K562 (cell line): ENCODE measurements at regions not wholly inside any gene's neighbourhood (a gene's known extent, or its start where the extent isn't known, plus 50 kb on each side); places are given as distances from the start of the nearest gene placed in this dataset.

Source experiments
- ATAC-seq: fragments of 200-7000 bp; cut with Tn5 transposase; 3 replicates; pipeline ENCODE4 v1.9.1; 2020; ENCODE audit warnings: moderate library complexity
- BruUV-seq: library from RNA; stranded (reverse); fragments of 400-500 nt; replicated peaks from 2 replicates; lab custom pipeline; 2021; lab: Mats Ljungman, UMichigan
- CTCF ChIA-PET: fragments of 300-600 bp; formaldehyde crosslinking; extraction: SDS; loops from one replicate; lab custom pipeline; 2021; ENCODE audit warnings: low intra/inter-chr PET ratio; lab: Yijun Ruan, JAX
- POLR2A ChIA-PET: fragments of 300-600, 350-650 bp; sonication (Branson Sonifier 250); formaldehyde crosslinking; extraction: SDS; loops from one replicate; lab custom pipeline; 2021; ENCODE audit warnings: antibody characterized with exemption, inconsistent platforms; lab: Yijun Ruan, JAX
- DNase-seq, 4 experiments: peaks; one replicate each; pipeline versions ENCODE4 v3.0.0 to v3.0.0-alpha.2; 2011 to 2018; ENCODE audit warnings: low spot score in 3 of 4, mixed read lengths in 3 of 4; ENCODE audit errors: extremely low read depth in 1 of 4
- FAIRE-seq: peaks from 2 replicates; lab custom pipeline; 2011; peaks lifted over from hg19 to GRCh38; lab: Jason Lieb, UNC
- H2AFZ ChIP-seq: 2 replicates; pipeline ENCODE4 v1.6.0; 2011; ENCODE audit warnings: low read depth, low read length, control low read depth, inconsistent platforms
- H3K27ac ChIP-seq: fragments of 200-600 bp; 3 replicates; pipeline ENCODE4 v1.8.0; 2011; ENCODE audit warnings: low read depth, mild to moderate bottlenecking, control low read depth, inconsistent platforms, low read length, moderate library complexity, mixed read lengths; ENCODE audit errors: extremely low read depth
- H3K27me3 ChIP-seq, 2 experiments: fragments of 300-600 bp in 1 of 2; 2 replicates in 1 of 2; 3 replicates in 1 of 2; pipeline versions ENCODE4 v1.6.0 to v1.8.0; 2011; ENCODE audit warnings: inconsistent platforms in 2 of 2, low read length in 2 of 2, mild to moderate bottlenecking in 1 of 2, mixed read lengths in 1 of 2, moderate library complexity in 1 of 2; ENCODE audit not compliant: control insufficient read depth in 2 of 2, insufficient read depth in 2 of 2
- H3K36me3 ChIP-seq: fragments of 300-600 bp; 3 replicates; pipeline ENCODE4 v1.8.0; 2011; ENCODE audit warnings: mild to moderate bottlenecking, low read length, inconsistent platforms; ENCODE audit not compliant: control insufficient read depth, insufficient read depth
- H3K4me1 ChIP-seq, 2 experiments: fragments of 200-600 bp in 1 of 2; replicated peaks in 1 of 2; 2 replicates in 1 of 2; 3 replicates in 1 of 2; pipeline versions ENCODE4 v1.5.1 to v1.8.0; 2011; ENCODE audit warnings: inconsistent platforms in 2 of 2, low read length in 2 of 2, mild to moderate bottlenecking in 1 of 2, mixed read lengths in 1 of 2, moderate library complexity in 1 of 2; ENCODE audit not compliant: control insufficient read depth in 2 of 2, insufficient read depth in 2 of 2
- H3K4me2 ChIP-seq: 2 replicates; pipeline ENCODE4 v1.6.1; 2011; ENCODE audit warnings: low read length, control low read depth, inconsistent platforms, mixed read lengths; ENCODE audit not compliant: insufficient read depth
- H3K4me3 ChIP-seq: fragments of 200-600 bp; sonication (generic), shearing (Covaris generic); 2 replicates; pipeline ENCODE4 v1.5.1; 2016; ENCODE audit warnings: control low read depth, inconsistent platforms
- H3K79me2 ChIP-seq: fragments of 200-600 bp; 3 replicates; pipeline ENCODE4 v1.8.0; 2011; ENCODE audit warnings: low read length, inconsistent platforms; ENCODE audit not compliant: control insufficient read depth, insufficient read depth
- H3K9ac ChIP-seq, 2 experiments: 2 replicates each; pipeline versions ENCODE4 v1.6.0 to v1.6.1; 2011; ENCODE audit warnings: low read depth in 2 of 2, low read length in 2 of 2, control low read depth in 1 of 2, inconsistent platforms in 1 of 2, mild to moderate bottlenecking in 1 of 2, mixed read lengths in 1 of 2; ENCODE audit not compliant: insufficient read depth in 1 of 2
- H3K9me1 ChIP-seq: one replicate; pipeline ENCODE4 v1.6.0; 2011; ENCODE audit warnings: inconsistent platforms, mild to moderate bottlenecking, low read length, moderate library complexity; ENCODE audit not compliant: control insufficient read depth, insufficient read depth
- H3K9me3 ChIP-seq: replicated peaks from 2 replicates; pipeline ENCODE4 v1.5.1; 2011; ENCODE audit warnings: low read depth, low read length, inconsistent platforms; ENCODE audit not compliant: control insufficient read depth, insufficient read depth
- H4K20me1 ChIP-seq: replicated peaks from 2 replicates; pipeline ENCODE4 v1.6.1; 2011; ENCODE audit warnings: low read length, inconsistent platforms, mixed read lengths; ENCODE audit not compliant: control insufficient read depth, insufficient read depth
- ATF7 ChIP-seq: fragments of 450-650 bp; IDR thresholded peaks from 2 replicates; pipeline ENCODE4 v1.7.1; 2014; ENCODE audit warnings: mild to moderate bottlenecking, moderate library complexity
- BDP1 ChIP-seq: IDR thresholded peaks from 3 replicates; pipeline ENCODE4 v1.6.1; 2011; ENCODE audit not compliant: insufficient read length, insufficient read depth
- BRD9 ChIP-seq: fragments of 450-650 bp; IDR thresholded peaks from 2 replicates; pipeline ENCODE4 v1.6.1; 2018; ENCODE audit warnings: low read depth; ENCODE audit not compliant: partially characterized antibody
- BRF1 ChIP-seq: IDR thresholded peaks from 3 replicates; pipeline ENCODE4 v1.6.1; 2011; ENCODE audit warnings: borderline replicate concordance, mild to moderate bottlenecking; ENCODE audit not compliant: insufficient read length; ENCODE audit errors: extremely low read depth
- EP300 ChIP-seq: IDR thresholded peaks from 2 replicates; pipeline ENCODE4 v1.6.1; 2012; ENCODE audit warnings: low read length, improper control_type of control experiment
- GATA2 ChIP-seq: sonication (generic); formaldehyde crosslinking; IDR thresholded peaks from 2 replicates; pipeline ENCODE4 v1.4.0; 2020; ENCODE audit warnings: mild to moderate bottlenecking, missing genetic modification reagents
- GTF2F1 ChIP-seq: IDR thresholded peaks from 2 replicates; pipeline ENCODE4 v1.6.1; 2011; ENCODE audit warnings: low read depth, low read length, improper control_type of control experiment
- MEIS2 ChIP-seq: fragments of 450-650 bp; IDR thresholded peaks from 2 replicates; pipeline ENCODE4 v1.6.1; 2014; ENCODE audit warnings: mild to moderate bottlenecking; ENCODE audit not compliant: partially characterized antibody
- MTA3 ChIP-seq: fragments of 450-650 bp; formaldehyde crosslinking; IDR thresholded peaks from 2 replicates; pipeline ENCODE4 v1.6.1; 2017; ENCODE audit warnings: mild to moderate bottlenecking, borderline replicate concordance
- TAF15 ChIP-seq: fragments of 200-400 bp; formaldehyde crosslinking; IDR thresholded peaks from 2 replicates; pipeline ENCODE4 v1.6.1; 2017; ENCODE audit warnings: mild to moderate bottlenecking, low read depth, low read length, moderate library complexity
- ZBTB7A ChIP-seq: IDR thresholded peaks from 2 replicates; pipeline ENCODE4 v1.6.1; 2011; ENCODE audit warnings: low read depth, mild to moderate bottlenecking, low read length, moderate library complexity, borderline replicate concordance; ENCODE audit not compliant: control insufficient read depth
- ZEB2 ChIP-seq: fragments of 450-650 bp; IDR thresholded peaks from 2 replicates; pipeline ENCODE4 v1.6.1; 2016
- ZNF253 ChIP-seq: fragments of 250-450 bp; sonication (Bioruptor Pico); conservative IDR thresholded peaks from 2 replicates; pipeline ENCODE4 v1.6.1; 2021; ENCODE audit warnings: mild to moderate bottlenecking
- ZNF431 ChIP-seq: sonication (generic); formaldehyde crosslinking; IDR thresholded peaks from 2 replicates; pipeline ENCODE4 v1.8.0; 2022; ENCODE audit warnings: mild to moderate bottlenecking, missing genetic modification reagents
- ZNF76 ChIP-seq: fragments of 250-450 bp; sonication (Bioruptor Pico); IDR thresholded peaks from 2 replicates; pipeline ENCODE4 v1.4.0; 2020; ENCODE audit warnings: mild to moderate bottlenecking, moderate library complexity, borderline replicate concordance
- WGBS: fragments of 100-300 bp; shearing (Covaris generic); methylation state at CpG from one replicate; pipeline ENCODE4 v1.1.6; 2016; ENCODE audit warnings: low coverage, mixed read lengths; ENCODE audit not compliant: insufficient coverage; ENCODE audit errors: missing lambda C conversion rate; 5-methylcytosine and 5-hydroxymethylcytosine counted together
- in situ Hi-C: fragments of 300-500 bp; cut with MboI; formaldehyde crosslinking; loops from 4 replicates; pipeline ENCODE4 v1.15.0; 2018; ENCODE audit warnings: inconsistent platforms, mixed read lengths
- intact Hi-C: fragments of 100-400 bp; cut with micrococcal nuclease; formaldehyde crosslinking; loops from 2 replicates; pipeline ENCODE4 v1.14.2; 2022
- TF ChIP-seq, protein P1 (sequence below): fragments of 450-650 bp; IDR thresholded peaks from 2 replicates; pipeline ENCODE4 v1.6.1; 2016; ENCODE audit warnings: antibody characterized with exemption
- TF ChIP-seq, protein P2 (sequence below): fragments of 250-450 bp; sonication (Bioruptor Pico); IDR thresholded peaks from 2 replicates; pipeline ENCODE4 v1.4.0; 2020; ENCODE audit warnings: mild to moderate bottlenecking

DNA sequence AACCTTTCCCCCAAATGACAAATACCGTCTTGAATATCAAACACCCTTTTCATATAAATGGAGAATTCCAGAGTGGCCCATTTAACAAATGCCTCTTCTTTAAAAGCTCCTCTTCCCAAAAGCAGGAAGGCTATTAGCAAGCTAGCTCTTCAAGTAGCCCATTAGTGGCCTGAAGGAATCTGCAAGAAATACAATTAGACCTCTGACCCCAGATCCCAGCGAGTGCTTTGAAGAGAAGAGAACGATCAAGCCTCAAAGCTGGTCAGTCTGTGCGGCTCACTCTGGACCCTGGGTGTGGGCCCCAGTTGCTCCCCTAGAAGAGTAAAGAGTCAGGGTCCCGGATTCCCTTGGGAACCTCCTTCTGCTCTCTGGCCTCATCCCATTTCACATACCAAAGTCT, 325.6 kb downstream of the NUAK1 start (continued):
- TF ChIP-seq GTF2F1 (no peak), MEIS2 (no peak)
- TF ChIP-seq, all 486 proteins: peak for 0

DNA sequence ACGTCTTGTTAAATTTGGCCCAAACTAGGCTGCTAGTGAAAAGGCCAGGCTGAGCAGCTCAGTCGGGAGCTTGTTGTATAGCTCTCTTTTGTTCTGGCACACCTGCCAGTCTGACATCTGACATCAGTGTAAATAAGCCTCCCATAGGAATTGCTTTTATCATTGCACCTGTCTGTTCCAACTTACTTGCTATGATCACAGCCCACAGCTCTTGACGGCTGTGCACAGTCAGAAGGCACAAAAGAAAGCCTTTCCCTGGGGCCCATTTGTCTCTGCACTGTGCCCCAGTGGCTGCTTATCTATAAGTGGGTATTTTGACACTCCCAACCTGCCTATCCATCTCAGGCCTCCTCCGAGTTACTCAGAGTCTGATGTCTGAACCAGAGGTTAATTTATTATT, 324.5 kb downstream of the NUAK1 start:
- Histone ChIP-seq H3K9me1 (no peaks in the 10 kb centered on the region), H3K4me2 (no peak overlapping the region), H2AFZ (no peak overlapping the region), H3K27me3 (no peaks in the 10 kb centered on the region; a peak in 1 of 5 replicates), H3K4me3 (no peak overlapping the region), H3K27ac (no peak overlapping the region), H3K4me1 (no peaks in the 10 kb centered on the region), H3K9me3 (no peaks in the 10 kb centered on the region), H3K79me2 (no peaks in the 10 kb centered on the region), H4K20me1 (no peaks in the 10 kb centered on the region), H3K9ac (no peak overlapping the region), H3K36me3 (no peaks in the 10 kb centered on the region)
- TF ChIP-seq GATA2 (no peak), TAF15 (no peak), ZNF253 (no peak), MTA3 (no peak), BRF1 (no peak), ZBTB7A (no peak), ZNF76 (CRISPR knock-in tag) (no peak), EP300 (no peak), ATF7 (no peak), ZNF431 (CRISPR knock-in tag) (no peak), BDP1 (no peak), ZEB2 (no peak), BRD9 (no peak)
- TF ChIP-seq, protein P1, sequence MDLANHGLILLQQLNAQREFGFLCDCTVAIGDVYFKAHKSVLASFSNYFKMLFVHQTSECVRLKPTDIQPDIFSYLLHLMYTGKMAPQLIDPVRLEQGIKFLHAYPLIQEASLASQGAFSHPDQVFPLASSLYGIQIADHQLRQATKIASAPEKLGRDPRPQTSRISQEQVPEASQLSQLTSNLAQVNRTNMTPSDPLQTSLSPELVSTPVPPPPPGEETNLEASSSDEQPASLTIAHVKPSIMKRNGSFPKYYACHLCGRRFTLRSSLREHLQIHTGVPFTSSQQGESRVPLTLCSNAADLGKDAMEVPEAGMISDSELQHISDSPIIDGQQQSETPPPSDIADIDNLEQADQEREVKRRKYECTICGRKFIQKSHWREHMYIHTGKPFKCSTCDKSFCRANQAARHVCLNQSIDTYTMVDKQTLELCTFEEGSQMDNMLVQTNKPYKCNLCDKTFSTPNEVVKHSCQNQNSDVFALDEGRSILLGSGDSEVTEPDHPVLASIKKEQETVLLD: no peak
- TF ChIP-seq, protein P2, sequence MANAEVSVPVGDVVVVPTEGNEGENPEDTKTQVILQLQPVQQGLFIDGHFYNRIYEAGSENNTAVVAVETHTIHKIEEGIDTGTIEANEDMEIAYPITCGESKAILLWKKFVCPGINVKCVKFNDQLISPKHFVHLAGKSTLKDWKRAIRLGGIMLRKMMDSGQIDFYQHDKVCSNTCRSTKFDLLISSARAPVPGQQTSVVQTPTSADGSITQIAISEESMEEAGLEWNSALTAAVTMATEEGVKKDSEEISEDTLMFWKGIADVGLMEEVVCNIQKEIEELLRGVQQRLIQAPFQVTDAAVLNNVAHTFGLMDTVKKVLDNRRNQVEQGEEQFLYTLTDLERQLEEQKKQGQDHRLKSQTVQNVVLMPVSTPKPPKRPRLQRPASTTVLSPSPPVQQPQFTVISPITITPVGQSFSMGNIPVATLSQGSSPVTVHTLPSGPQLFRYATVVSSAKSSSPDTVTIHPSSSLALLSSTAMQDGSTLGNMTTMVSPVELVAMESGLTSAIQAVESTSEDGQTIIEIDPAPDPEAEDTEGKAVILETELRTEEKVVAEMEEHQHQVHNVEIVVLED (CRISPR knock-in tag): no peak
- DNase-seq: no peak
- no peak for ATAC-seq
- no peak for FAIRE-seq
- in situ Hi-C loops (no loop called here), intact Hi-C loops (no loop called here)
- ChIA-PET POLR2A (no interaction called here), CTCF (no interaction called here)
- BruUV-seq: no TSS peak
- 0% methylated on average over 4 of the region's 4 CpGs for WGBS
